WTC11 (cell line): ENCODE measurements at regions not wholly inside any gene's neighbourhood (a gene's known extent, or its start where the extent isn't known, plus 50 kb on each side); places are given as distances from the start of the nearest gene placed in this dataset.

Experiments
- ATAC-seq: fragments of 200-7000 bp; cut with Tn5 transposase; 2 replicates; pipeline ENCODE4 v1.10.0; 2021; ENCODE audit warnings: mild to moderate bottlenecking, moderate library complexity
- CTCF ChIA-PET: fragments of 300-600 bp; sonication (Branson Sonifier 250); formaldehyde crosslinking; loops from one replicate; lab custom pipeline; 2021; ENCODE audit warnings: antibody characterized with exemption; lab: Charles Lee
- POLR2A ChIA-PET: fragments of 350-600 bp; sonication (Branson Sonifier 250); formaldehyde crosslinking; loops from one replicate; lab custom pipeline; 2021; ENCODE audit warnings: antibody characterized with exemption; lab: Charles Lee
- DNase-seq: peaks from one replicate; pipeline ENCODE4 v3.0.0; 2021; ENCODE audit warnings: low spot score
- H3K27ac Mint-ChIP-seq: 2 replicates; pipeline ENCODE4 v1.8.0; 2021; ENCODE audit warnings: mixed read lengths
- H3K27me3 Mint-ChIP-seq: 2 replicates; pipeline ENCODE4 v1.8.0; 2021; ENCODE audit warnings: low read depth, mild to moderate bottlenecking, moderate library complexity, mixed read lengths
- H3K36me3 Mint-ChIP-seq: 2 replicates; pipeline ENCODE4 v1.8.0; 2021; ENCODE audit warnings: mixed read lengths
- H3K4me1 Mint-ChIP-seq: 2 replicates; pipeline ENCODE4 v1.8.0; 2022; ENCODE audit warnings: mixed read lengths
- H3K4me3 Mint-ChIP-seq: 2 replicates; pipeline ENCODE4 v1.8.0; 2021; ENCODE audit warnings: mild to moderate bottlenecking, moderate library complexity, mixed read lengths
- H3K9me3 Mint-ChIP-seq: 2 replicates; pipeline ENCODE4 v1.8.0; 2021; ENCODE audit warnings: mixed read lengths
- ATF3 ChIP-seq: sonication (generic); formaldehyde crosslinking; conservative IDR thresholded peaks from 2 replicates; pipeline ENCODE4 v1.8.1; 2022; ENCODE audit warnings: mild to moderate bottlenecking, missing genetic modification reagents
- CREM ChIP-seq: sonication (generic); formaldehyde crosslinking; IDR thresholded peaks from 2 replicates; pipeline ENCODE4 v1.8.1; 2022; ENCODE audit warnings: mild to moderate bottlenecking, missing genetic modification reagents, moderate library complexity
- IRF1 ChIP-seq: sonication (generic); formaldehyde crosslinking; IDR thresholded peaks from 2 replicates; pipeline ENCODE4 v1.8.0; 2023; ENCODE audit warnings: missing genetic modification reagents
- KAT7 ChIP-seq: sonication (generic); formaldehyde crosslinking; IDR thresholded peaks from 2 replicates; pipeline ENCODE4 v1.8.1; 2023; ENCODE audit warnings: missing genetic modification reagents, mild to moderate bottlenecking, borderline replicate concordance
- OVOL2 ChIP-seq: fragments of 250-450 bp; sonication (Bioruptor Pico); IDR thresholded peaks from 2 replicates; pipeline ENCODE4 v1.9.0; 2021; ENCODE audit warnings: mild to moderate bottlenecking, borderline replicate concordance
- RORB ChIP-seq: fragments of 250-450 bp; sonication (Bioruptor Pico); IDR thresholded peaks from 2 replicates; pipeline ENCODE4 v1.9.0; 2021; ENCODE audit warnings: mild to moderate bottlenecking
- STAT6 ChIP-seq: sonication (generic); formaldehyde crosslinking; conservative IDR thresholded peaks from 2 replicates; pipeline ENCODE4 v1.8.1; 2023; ENCODE audit warnings: mild to moderate bottlenecking, low read depth, missing genetic modification reagents, moderate library complexity
- ZNF263 ChIP-seq: sonication (generic); formaldehyde crosslinking; IDR thresholded peaks from 2 replicates; pipeline ENCODE4 v1.8.1; 2022; ENCODE audit warnings: low read depth, mild to moderate bottlenecking, moderate library complexity, missing genetic modification reagents
- ZNF425 ChIP-seq: fragments of 250-450 bp; sonication (Bioruptor Pico); conservative IDR thresholded peaks from 2 replicates; pipeline ENCODE4 v1.9.0; 2021; ENCODE audit warnings: mild to moderate bottlenecking
- ZNF532 ChIP-seq: fragments of 250-450 bp; sonication (Bioruptor Pico); IDR thresholded peaks from 2 replicates; pipeline ENCODE4 v1.9.0; 2021; ENCODE audit warnings: mild to moderate bottlenecking, borderline replicate concordance
- ZSCAN18 ChIP-seq: fragments of 250-450 bp; sonication (Bioruptor Pico); IDR thresholded peaks from 2 replicates; pipeline ENCODE4 v2.1.2; 2022; ENCODE audit warnings: mild to moderate bottlenecking, moderate library complexity

GRCh38 chr13:50299546-50300249 lies 284.5 kb downstream of the KCNRG start (continued):
- TF ChIP-seq IRF1 (CRISPR knock-in tag) = no peak
- TF ChIP-seq ZNF425 = no peak
- no peak for TF ChIP-seq ZNF532 (CRISPR knock-in tag)
- no peak for TF ChIP-seq ATF3 (CRISPR knock-in tag)
- TF ChIP-seq OVOL2 = no peak
- no peak for TF ChIP-seq ZNF263 (CRISPR knock-in tag)
- TF ChIP-seq KAT7 (CRISPR knock-in tag) = no peak
- no peak for TF ChIP-seq CREM (CRISPR knock-in tag)
- TF ChIP-seq ZSCAN18 = no peak

GRCh38 chr13:50303963-50304721 lies 288.9 kb downstream of the KCNRG start:
- TF ChIP-seq RORB (no peak), STAT6 (CRISPR knock-in tag) (no peak)
- ChIA-PET POLR2A (no interaction called here), CTCF (no interaction called here)
- H3K4me1 Mint-ChIP-seq = no peaks in the 10 kb centered on the region; the same call in 1 of the 2 replicates
- H3K9me3 Mint-ChIP-seq = peaks cover 23% of the 10 kb centered on the region
- DNase-seq (no peak), ATAC-seq (no peak)
- peaks cover 7% of the 10 kb centered on the region; the same call in 1 of the 2 replicates for H3K36me3 Mint-ChIP-seq
- H3K27me3 Mint-ChIP-seq = no peaks in the 10 kb centered on the region
- H3K27ac Mint-ChIP-seq = no peak overlapping the region
- H3K4me3 Mint-ChIP-seq = no peak overlapping the region
